ENCODE measurements at regions not wholly inside any gene's neighbourhood (a gene's known extent, or its start where the extent isn't known, plus 50 kb on each side); places are given as distances from the start of the nearest gene placed in this dataset.
"Not testable (repeated sequence)": the region's sequence is repeated elsewhere in the genome, so short reads cannot be mapped to it uniquely, and the experiment has no call there.

DNA sequence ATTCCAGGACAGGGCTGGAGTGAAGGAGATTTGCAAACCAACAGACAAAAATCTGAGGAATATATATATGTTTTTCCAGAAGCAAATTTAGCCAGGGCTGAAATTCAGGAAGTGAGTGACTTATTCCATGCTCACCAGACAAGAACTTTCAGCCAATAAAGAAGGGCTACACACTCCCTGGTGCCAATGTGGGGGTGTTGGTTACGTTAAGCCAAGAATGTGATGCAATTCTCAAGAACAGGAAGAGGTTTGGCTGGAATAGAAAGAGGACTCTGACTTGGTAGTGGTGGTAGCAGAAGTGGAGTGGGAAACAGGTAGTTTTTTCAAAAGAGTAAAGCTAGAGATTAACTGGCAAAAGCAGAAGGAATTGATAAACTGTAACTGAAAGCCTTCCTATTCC is 80.6 kb upstream of the NOTCH2NLA start:
- not testable (repeated sequence) for H3K4me1 Mint-ChIP-seq (ENCODE audit: low read depth); H3K4me3 Mint-ChIP-seq (ENCODE audit: low read depth); H3K27ac Mint-ChIP-seq; DNase-seq (ENCODE audit: low spot score, unreplicated experiment); H3K27me3 Mint-ChIP-seq; H3K9me3 Mint-ChIP-seq (ENCODE audit: low read depth); H3K36me3 Mint-ChIP-seq (ENCODE audit: insufficient read depth)

DNA sequence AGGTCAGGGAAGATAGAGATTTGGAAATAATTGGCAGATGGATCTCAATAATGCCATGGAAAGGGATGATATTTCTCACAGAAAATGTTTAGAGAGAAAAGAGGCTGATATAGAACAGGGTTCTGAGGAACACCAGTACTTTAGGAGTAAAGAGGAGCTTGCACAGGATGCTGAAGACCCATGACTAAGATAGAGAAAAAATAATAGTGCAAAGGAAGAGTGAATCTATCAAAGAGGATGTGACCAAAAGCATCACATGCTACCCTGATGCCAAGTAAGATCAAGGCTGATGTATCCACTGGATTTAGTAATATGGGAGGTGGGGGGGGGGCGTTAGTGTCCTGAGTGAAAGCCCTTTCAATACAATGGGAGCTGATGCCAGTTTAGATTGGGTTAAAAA is 80.1 kb upstream of the NOTCH2NLA start:
- H3K9me3 Mint-ChIP-seq (ENCODE audit: low read depth); H3K4me1 Mint-ChIP-seq (ENCODE audit: low read depth); H3K27ac Mint-ChIP-seq; H3K27me3 Mint-ChIP-seq; H3K36me3 Mint-ChIP-seq (ENCODE audit: insufficient read depth); H3K4me3 Mint-ChIP-seq (ENCODE audit: low read depth); DNase-seq (ENCODE audit: low spot score, unreplicated experiment): not testable (repeated sequence)

DNA sequence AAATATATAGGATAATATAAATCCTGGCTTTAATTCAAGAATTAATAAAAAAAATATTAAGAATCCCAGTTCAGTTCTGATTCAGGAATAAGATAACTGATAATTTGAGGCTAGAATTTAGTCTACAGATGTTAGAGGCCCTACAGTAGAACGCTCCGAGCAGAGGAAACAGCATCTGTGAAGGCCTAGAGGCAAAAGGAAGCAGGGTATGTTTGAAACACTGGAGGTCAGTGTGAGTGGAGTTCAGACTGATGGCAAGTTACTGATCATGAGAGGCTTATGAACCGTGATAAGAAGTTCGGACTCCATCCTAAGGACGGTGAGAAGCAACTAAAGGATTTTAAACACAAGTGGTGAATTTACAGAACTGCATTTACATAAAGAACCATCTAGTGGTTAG is 79.3 kb upstream of the NOTCH2NLA start:
- H3K36me3 Mint-ChIP-seq (ENCODE audit: insufficient read depth); H3K4me1 Mint-ChIP-seq (ENCODE audit: low read depth); H3K4me3 Mint-ChIP-seq (ENCODE audit: low read depth); H3K27ac Mint-ChIP-seq; H3K9me3 Mint-ChIP-seq (ENCODE audit: low read depth); H3K27me3 Mint-ChIP-seq; DNase-seq (ENCODE audit: low spot score, unreplicated experiment): not testable (repeated sequence)

- H3K36me3 Mint-ChIP-seq (ENCODE audit: insufficient read depth); H3K9me3 Mint-ChIP-seq (ENCODE audit: low read depth); H3K27me3 Mint-ChIP-seq; H3K4me3 Mint-ChIP-seq (ENCODE audit: low read depth); DNase-seq (ENCODE audit: low spot score, unreplicated experiment); H3K4me1 Mint-ChIP-seq (ENCODE audit: low read depth); H3K27ac Mint-ChIP-seq: not testable (repeated sequence)
These were observed 78.8 kb upstream of the NOTCH2NLA start for GRCh38 chr1:146307632-146308031.

DNA sequence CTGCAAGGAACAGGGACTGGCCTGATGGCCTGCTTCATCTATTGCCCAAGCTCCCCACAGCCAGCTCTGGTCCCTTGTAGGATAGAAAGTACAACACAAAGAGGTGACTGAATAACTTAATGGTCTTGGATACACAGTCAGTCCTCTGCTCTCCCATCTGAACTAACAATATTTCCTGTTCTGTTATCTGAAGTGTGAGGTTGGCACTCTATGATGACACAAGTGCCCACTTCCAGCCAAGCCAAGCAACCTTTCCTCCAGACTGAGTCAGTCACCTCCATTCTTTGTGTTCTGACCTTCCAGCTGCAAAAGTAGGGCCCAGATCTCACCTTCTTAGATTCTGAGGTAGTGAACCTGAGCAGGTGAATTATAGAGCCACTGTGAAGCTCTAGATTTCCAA is 77.8 kb upstream of the NOTCH2NLA start:
- H3K27ac Mint-ChIP-seq; H3K27me3 Mint-ChIP-seq; H3K36me3 Mint-ChIP-seq (ENCODE audit: insufficient read depth); H3K9me3 Mint-ChIP-seq (ENCODE audit: low read depth); H3K4me1 Mint-ChIP-seq (ENCODE audit: low read depth); DNase-seq (ENCODE audit: low spot score, unreplicated experiment); H3K4me3 Mint-ChIP-seq (ENCODE audit: low read depth): not testable (repeated sequence)

DNA sequence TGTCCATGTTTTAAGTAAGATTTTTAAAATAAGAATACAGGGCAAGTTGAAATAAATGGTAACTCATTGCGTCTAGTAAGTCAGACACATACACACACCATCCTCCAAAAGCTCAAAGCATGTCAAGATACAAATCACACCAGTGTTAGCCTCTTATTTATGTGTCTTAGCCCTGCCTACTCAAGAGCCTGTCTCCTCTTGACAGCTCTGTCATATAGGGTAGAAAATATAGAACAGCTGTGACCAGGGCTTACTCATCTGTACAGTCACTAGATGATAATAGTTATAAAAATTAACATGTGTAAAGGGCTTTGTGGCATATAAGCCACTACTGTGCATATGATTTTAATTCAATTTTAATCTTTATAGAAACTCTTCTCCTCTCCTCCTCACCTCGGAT is 76.6 kb upstream of the NOTCH2NLA start:
- H3K27ac Mint-ChIP-seq; H3K27me3 Mint-ChIP-seq; DNase-seq (ENCODE audit: low spot score, unreplicated experiment); H3K4me1 Mint-ChIP-seq (ENCODE audit: low read depth); H3K36me3 Mint-ChIP-seq (ENCODE audit: insufficient read depth); H3K9me3 Mint-ChIP-seq (ENCODE audit: low read depth); H3K4me3 Mint-ChIP-seq (ENCODE audit: low read depth): not testable (repeated sequence)

GRCh38 chr1:146298575-146298897 is 69.7 kb upstream of the NOTCH2NLA start:
- not testable (repeated sequence) for H3K27ac Mint-ChIP-seq; H3K36me3 Mint-ChIP-seq (ENCODE audit: insufficient read depth); DNase-seq (ENCODE audit: low spot score, unreplicated experiment); H3K9me3 Mint-ChIP-seq (ENCODE audit: low read depth); H3K4me1 Mint-ChIP-seq (ENCODE audit: low read depth); H3K4me3 Mint-ChIP-seq (ENCODE audit: low read depth); H3K27me3 Mint-ChIP-seq

GRCh38 chr1:146297781-146298574 is 69.2 kb upstream of the NOTCH2NLA start:
- H3K9me3 Mint-ChIP-seq (ENCODE audit: low read depth); H3K27me3 Mint-ChIP-seq; DNase-seq (ENCODE audit: low spot score, unreplicated experiment); H3K4me1 Mint-ChIP-seq (ENCODE audit: low read depth); H3K27ac Mint-ChIP-seq; H3K4me3 Mint-ChIP-seq (ENCODE audit: low read depth); H3K36me3 Mint-ChIP-seq (ENCODE audit: insufficient read depth): not testable (repeated sequence)

DNA sequence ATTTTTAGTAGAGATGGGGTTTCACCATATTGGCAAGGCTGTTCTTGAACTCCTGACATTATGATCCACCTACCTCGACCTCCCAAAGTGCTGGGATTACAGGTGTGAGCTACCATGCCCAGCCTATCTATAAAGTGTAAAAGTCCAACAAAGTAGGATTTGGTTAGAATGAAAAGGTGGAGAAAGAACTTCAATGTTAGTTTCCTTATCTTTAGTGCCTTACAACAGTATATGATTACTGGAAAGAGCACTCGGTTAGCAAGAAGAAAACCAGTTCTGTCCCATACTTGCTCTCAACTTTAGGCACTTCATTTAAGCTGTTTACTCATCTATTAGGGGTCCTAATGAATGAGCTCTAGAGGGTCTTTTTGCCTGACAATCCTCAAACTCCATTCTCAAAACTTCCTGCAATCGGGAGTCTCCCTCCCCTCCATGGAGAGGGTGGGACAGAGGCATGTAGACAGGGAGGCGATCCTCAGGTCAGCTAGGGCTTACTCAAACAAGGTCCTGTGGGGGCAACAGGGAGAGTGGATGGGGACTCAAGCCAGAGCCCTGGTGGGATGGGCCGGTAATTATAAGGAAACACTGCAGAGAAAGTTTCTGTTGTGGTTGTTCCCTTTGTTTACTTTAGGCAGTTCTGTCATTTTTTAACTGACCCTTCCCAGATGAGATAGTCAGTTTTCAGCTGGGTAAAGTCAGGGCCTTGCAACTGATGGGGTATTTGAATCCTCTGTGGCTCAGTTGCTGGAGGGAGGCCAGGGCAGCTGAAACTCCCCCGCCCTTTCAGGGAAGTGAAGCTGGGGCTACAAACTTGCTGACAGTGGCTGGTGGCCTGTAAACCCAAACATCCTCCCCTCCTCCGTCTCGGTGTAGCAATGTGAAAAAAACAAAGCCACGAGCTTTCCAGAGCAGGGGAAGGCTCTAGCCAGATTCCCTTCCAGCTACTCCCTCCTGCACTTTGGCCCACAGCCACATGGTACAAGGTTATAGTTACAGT is 64.4 kb upstream of the NOTCH2NLA start:
- not testable (repeated sequence) for H3K4me3 Mint-ChIP-seq (ENCODE audit: low read depth); H3K36me3 Mint-ChIP-seq (ENCODE audit: insufficient read depth); H3K27ac Mint-ChIP-seq; H3K9me3 Mint-ChIP-seq (ENCODE audit: low read depth); DNase-seq (ENCODE audit: low spot score, unreplicated experiment); H3K27me3 Mint-ChIP-seq; H3K4me1 Mint-ChIP-seq (ENCODE audit: low read depth)

- H3K27ac Mint-ChIP-seq; DNase-seq (ENCODE audit: low spot score, unreplicated experiment); H3K4me1 Mint-ChIP-seq (ENCODE audit: low read depth); H3K4me3 Mint-ChIP-seq (ENCODE audit: low read depth); H3K9me3 Mint-ChIP-seq (ENCODE audit: low read depth); H3K27me3 Mint-ChIP-seq; H3K36me3 Mint-ChIP-seq (ENCODE audit: insufficient read depth): not testable (repeated sequence)
These were observed 63.6 kb upstream of the NOTCH2NLA start for GRCh38 chr1:146292424-146292823.

DNA sequence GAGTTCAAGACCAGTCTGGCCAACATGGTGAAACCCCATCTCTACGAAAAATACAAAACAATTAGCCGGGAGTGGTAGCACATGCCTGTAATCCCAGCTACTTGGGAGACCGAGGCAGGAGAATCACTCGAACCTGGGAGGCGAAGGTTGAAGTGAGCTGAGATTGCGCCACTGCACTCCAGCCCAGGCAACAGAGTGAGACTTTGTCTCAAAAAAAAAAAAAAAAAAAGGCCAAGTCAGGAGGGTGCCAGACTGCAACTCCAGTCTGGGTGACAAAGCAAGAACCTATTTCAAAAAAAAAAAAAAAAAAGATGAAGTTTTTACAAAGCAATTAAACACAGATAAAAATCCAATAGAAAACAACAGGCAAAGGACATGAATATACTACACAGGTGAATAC is 59.1 kb upstream of the NOTCH2NLA start:
- H3K27ac Mint-ChIP-seq; H3K36me3 Mint-ChIP-seq (ENCODE audit: insufficient read depth); DNase-seq (ENCODE audit: low spot score, unreplicated experiment); H3K4me1 Mint-ChIP-seq (ENCODE audit: low read depth); H3K4me3 Mint-ChIP-seq (ENCODE audit: low read depth); H3K9me3 Mint-ChIP-seq (ENCODE audit: low read depth); H3K27me3 Mint-ChIP-seq: not testable (repeated sequence)

DNA sequence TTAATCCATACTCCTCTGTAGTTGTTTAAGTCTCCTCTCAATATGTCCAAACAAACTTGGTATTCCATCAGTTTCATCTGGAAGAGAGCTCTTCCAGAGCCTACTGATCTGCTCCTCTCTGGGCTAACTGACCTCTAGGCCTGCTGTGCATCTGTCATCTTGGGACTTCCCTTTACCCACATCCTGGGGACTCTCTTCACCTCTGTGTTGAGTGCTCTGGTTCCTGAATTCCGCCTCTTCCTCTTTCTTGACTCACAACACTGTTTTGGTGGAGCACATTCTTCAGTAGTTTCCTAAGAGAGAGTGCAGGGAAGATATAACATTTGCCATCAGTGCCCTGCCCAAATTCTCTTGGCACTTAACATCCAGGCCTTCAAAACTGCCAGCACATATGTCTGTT is 55.9 kb upstream of the NOTCH2NLA start:
- H3K9me3 Mint-ChIP-seq (ENCODE audit: low read depth); H3K27ac Mint-ChIP-seq; H3K4me3 Mint-ChIP-seq (ENCODE audit: low read depth); H3K36me3 Mint-ChIP-seq (ENCODE audit: insufficient read depth); H3K27me3 Mint-ChIP-seq; DNase-seq (ENCODE audit: low spot score, unreplicated experiment); H3K4me1 Mint-ChIP-seq (ENCODE audit: low read depth): not testable (repeated sequence)

- DNase-seq (ENCODE audit: low spot score, unreplicated experiment); H3K27ac Mint-ChIP-seq; H3K9me3 Mint-ChIP-seq (ENCODE audit: low read depth); H3K4me3 Mint-ChIP-seq (ENCODE audit: low read depth); H3K36me3 Mint-ChIP-seq (ENCODE audit: insufficient read depth); H3K4me1 Mint-ChIP-seq (ENCODE audit: low read depth); H3K27me3 Mint-ChIP-seq: not testable (repeated sequence)
These were observed 54.7 kb upstream of the NOTCH2NLA start for GRCh38 chr1:146283527-146283880.
